Uterus (tissue), 3 donors: ENCODE measurements at regions not wholly inside any gene's neighbourhood (a gene's known extent, or its start where the extent isn't known, plus 50 kb on each side); places are given as distances from the start of the nearest gene placed in this dataset.

Source experiments
- DNase-seq, 2 donors: peaks; one replicate each; pipeline ENCODE4 v3.0.0-alpha.2; 2019 to 2020
- H3K27ac ChIP-seq, 2 donors: fragments of 200-600 bp; sonication (generic); 1 replicate in 1 of 2; 2 replicates in 1 of 2; pipeline ENCODE4 v1.5.1; 2016 to 2018
- H3K27me3 ChIP-seq, 2 donors: fragments of 200-600 bp; sonication (generic); one replicate each; pipeline ENCODE4 v1.5.1; 2018 to 2019; ENCODE audit warnings: control low read depth in 1 of 2
- H3K36me3 ChIP-seq, 2 donors: fragments of 200-600 bp; sonication (generic); one replicate each; pipeline ENCODE4 v1.5.1; 2019; ENCODE audit warnings: control low read depth in 1 of 2
- H3K4me1 ChIP-seq, 2 donors: fragments of 200-600 bp; sonication (generic); one replicate each; pipeline ENCODE4 v1.5.1; 2018 to 2019; ENCODE audit warnings: control low read depth in 1 of 2
- H3K4me3 ChIP-seq, 2 donors: fragments of 200-600 bp; sonication (generic); 1 replicate in 1 of 2; 2 replicates in 1 of 2; pipeline ENCODE4 v1.5.1; 2018 to 2019; ENCODE audit warnings: mild to moderate bottlenecking in 1 of 2
- H3K9me3 ChIP-seq, 2 donors: fragments of 200-600 bp; sonication (generic); one replicate each; pipeline ENCODE4 v1.5.1; 2019; ENCODE audit warnings: control low read depth in 1 of 2
- CTCF ChIP-seq, 4 experiments: fragments of 200-600 bp in 2 of 4; fragments of 450-650 bp in 2 of 4; sonication (generic) in 2 of 4; IDR thresholded peaks; one replicate each; pipeline ENCODE4 v1.5.1; 2016 to 2019; ENCODE audit warnings: antibody characterized with exemption in 4 of 4, mild to moderate bottlenecking in 2 of 4, moderate library complexity in 1 of 4
- POLR2A ChIP-seq, 2 donors: fragments of 450-650 bp; IDR thresholded peaks; one replicate each; pipeline ENCODE4 v1.6.1; 2016; ENCODE audit warnings: antibody characterized with exemption in 2 of 2, mild to moderate bottlenecking in 1 of 2, moderate library complexity in 1 of 2
- intact Hi-C: fragments of 100-400 bp; cut with DNase I; formaldehyde crosslinking; loops from one replicate; pipeline ENCODE4 v1.15.1; 2023; ENCODE audit warnings: low total_unique reads
- donor health status: DM: yes; HTN: yes; CAD: no.

GRCh38 chr1:29679316-29679715 is 443.0 kb downstream of the PTPRU start:
- Histone ChIP-seq H3K9me3 (no peaks in the 10 kb centered on the region), H3K4me1 (no peaks in the 10 kb centered on the region), H3K27me3 (no peaks in the 10 kb centered on the region), H3K36me3 (no peaks in the 10 kb centered on the region), H3K27ac (no peak overlapping the region), H3K4me3 (no peak overlapping the region)
- intact Hi-C loops = no loop called here
- no peak for DNase-seq
- TF ChIP-seq CTCF (IDR thresholded peaks at IDR 0.05) = no peak

GRCh38 chr1:29677028-29678024 is 441.0 kb downstream of the PTPRU start:
- H3K9me3 ChIP-seq = no peaks in the 10 kb centered on the region
- H3K27me3 ChIP-seq = no peaks in the 10 kb centered on the region
- no peak overlapping the region for H3K27ac ChIP-seq
- intact Hi-C loops = no loop called here
- no peaks in the 10 kb centered on the region for H3K36me3 ChIP-seq
- no peak for TF ChIP-seq POLR2A (IDR thresholded peaks at IDR 0.05)
- TF ChIP-seq CTCF (IDR thresholded peaks at IDR 0.05) = no peak
- H3K4me1 ChIP-seq = no peaks in the 10 kb centered on the region
- no peak overlapping the region for H3K4me3 ChIP-seq
- no peak for DNase-seq

- no peak for DNase-seq
- H3K4me3 ChIP-seq = no peak overlapping the region
- H3K27me3 ChIP-seq = no peaks in the 10 kb centered on the region
- no peaks in the 10 kb centered on the region for H3K36me3 ChIP-seq
- no peaks in the 10 kb centered on the region for H3K4me1 ChIP-seq
- intact Hi-C loops = no loop called here
- H3K27ac ChIP-seq = no peak overlapping the region
- no peak for TF ChIP-seq POLR2A (IDR thresholded peaks at IDR 0.05)
- no peak for TF ChIP-seq CTCF (IDR thresholded peaks at IDR 0.05)
- no peaks in the 10 kb centered on the region for H3K9me3 ChIP-seq
Observed at GRCh38 chr1:29676496-29676895, 440.2 kb downstream of the PTPRU start.

- intact Hi-C loops = no loop called here
- H3K9me3 ChIP-seq = no peaks in the 10 kb centered on the region
- no peak overlapping the region for H3K4me3 ChIP-seq
- no peaks in the 10 kb centered on the region for H3K27me3 ChIP-seq
- TF ChIP-seq POLR2A (IDR thresholded peaks at IDR 0.05) = no peak
- no peak for TF ChIP-seq CTCF (IDR thresholded peaks at IDR 0.05)
- DNase-seq = no peak
- no peaks in the 10 kb centered on the region for H3K4me1 ChIP-seq
- H3K36me3 ChIP-seq = no peaks in the 10 kb centered on the region
- H3K27ac ChIP-seq = no peak overlapping the region
Observed at GRCh38 chr1:29675481-29676263, 439.4 kb downstream of the PTPRU start.
